T-cell (primary cell): ENCODE measurements at regions not wholly inside any gene's neighbourhood (a gene's known extent, or its start where the extent isn't known, plus 50 kb on each side); places are given as distances from the start of the nearest gene placed in this dataset.
"Not testable (repeated sequence)": the region's sequence is repeated elsewhere in the genome, so short reads cannot be mapped to it uniquely, and the experiment has no call there.

ENCODE experiments used
- ATAC-seq, 4 experiments: fragments of 200-7000 bp in 3 of 4; fragments of 150-1000 bp in 1 of 4; cut with Tn5 transposase; replicated peaks in 1 of 4; 1 replicate in 3 of 4; 2 replicates in 1 of 4; pipeline ENCODE4 v1.10.0; 2021; ENCODE audit warnings: moderate library complexity in 3 of 4, mild to moderate bottlenecking in 2 of 4, moderate number of reproducible peaks in 1 of 4
- CTCF ChIA-PET, 2 donors: fragments of 300-600 bp; sonication (Branson Sonifier 250); formaldehyde crosslinking; loops; one replicate each; lab custom pipeline; 2022; ENCODE audit warnings: antibody characterized with exemption in 2 of 2; lab: Charles Lee
- POLR2A ChIA-PET, 2 donors: fragments of 300-600 bp; sonication (Branson Sonifier 250); formaldehyde crosslinking; loops; one replicate each; lab custom pipeline; 2022; ENCODE audit warnings: antibody characterized with exemption in 2 of 2; lab: Charles Lee
- DNase-seq, 35 experiments: peaks; one replicate each; pipeline versions ENCODE4 v3.0.0 to v3.0.0-alpha.2; 2013 to 2023
- H3K27ac ChIP-seq: one replicate; pipeline ENCODE4 v1.5.1; 2013; ENCODE audit warnings: low read length
- H3K27me3 ChIP-seq, 2 experiments: replicated peaks in 1 of 2; 1 replicate in 1 of 2; 2 replicates in 1 of 2; pipeline versions ENCODE4 v1.6.1 to v1.7.0; 2013; ENCODE audit warnings: low read length in 1 of 2, mixed read lengths in 1 of 2; ENCODE audit not compliant: control insufficient read depth in 2 of 2, insufficient read depth in 2 of 2; ENCODE audit errors: extremely low read depth in 1 of 2
- H3K36me3 ChIP-seq, 2 donors: 1 replicate in 1 of 2; 2 replicates in 1 of 2; pipeline versions ENCODE4 v1.6.1 to v1.7.0; 2013; ENCODE audit warnings: low read length in 1 of 2; ENCODE audit not compliant: control insufficient read depth in 2 of 2, insufficient read depth in 1 of 2; ENCODE audit errors: extremely low read depth in 1 of 2
- H3K4me1 ChIP-seq, 2 experiments: 1 replicate in 1 of 2; 2 replicates in 1 of 2; pipeline versions ENCODE4 v1.6.1 to v1.7.0; 2013; ENCODE audit warnings: low read length in 2 of 2, mixed read lengths in 1 of 2; ENCODE audit not compliant: insufficient read depth in 2 of 2, control insufficient read depth in 1 of 2; ENCODE audit errors: extremely low read depth in 1 of 2
- H3K4me3 ChIP-seq, 2 donors: 1 replicate in 1 of 2; 2 replicates in 1 of 2; pipeline versions ENCODE4 v1.5.1 to v1.7.0; 2013; ENCODE audit warnings: mild to moderate bottlenecking in 2 of 2, low read length in 1 of 2, moderate library complexity in 1 of 2; ENCODE audit not compliant: control insufficient read depth in 1 of 2; ENCODE audit errors: extremely low read depth in 1 of 2
- H3K9me3 ChIP-seq: 2 replicates; pipeline ENCODE4 v1.7.0; 2013
- H3K27ac Mint-ChIP-seq, 2 donors: one replicate each; pipeline ENCODE4 v1.8.0; 2020 to 2021; ENCODE audit warnings: mild to moderate bottlenecking in 2 of 2, mixed read lengths in 2 of 2
- H3K27me3 Mint-ChIP-seq, 2 donors: one replicate each; pipeline ENCODE4 v1.8.0; 2021 to 2022; ENCODE audit warnings: mixed read lengths in 2 of 2
- H3K36me3 Mint-ChIP-seq: one replicate; pipeline ENCODE4 v1.8.0; 2021; ENCODE audit warnings: mixed read lengths
- H3K4me1 Mint-ChIP-seq, 3 donors: one replicate each; pipeline ENCODE4 v1.8.0; 2020 to 2022; ENCODE audit warnings: mixed read lengths in 3 of 3, mild to moderate bottlenecking in 1 of 3
- H3K4me3 Mint-ChIP-seq, 3 donors: one replicate each; pipeline ENCODE4 v1.8.0; 2020 to 2022; ENCODE audit warnings: mild to moderate bottlenecking in 3 of 3, mixed read lengths in 3 of 3, moderate library complexity in 3 of 3
- H3K9me3 Mint-ChIP-seq, 3 donors: one replicate each; pipeline ENCODE4 v1.8.0; 2020 to 2022; ENCODE audit warnings: mixed read lengths in 3 of 3
- WGBS: methylation state at CpG from one replicate; pipeline ENCODE4 v1.1.5; 2013; ENCODE audit warnings: missing lambda C conversion rate; ENCODE audit not compliant: insufficient coverage; 5-methylcytosine and 5-hydroxymethylcytosine counted together

GRCh38 chr21:9188322-9188721 lies 1333.1 kb upstream of the TPTE start:
- H3K4me3 Mint-ChIP-seq, ATAC-seq, H3K9me3 ChIP-seq, CTCF ChIA-PET, POLR2A ChIA-PET, H3K4me3 ChIP-seq, H3K9me3 Mint-ChIP-seq, H3K27ac ChIP-seq, H3K27me3 Mint-ChIP-seq, H3K27me3 ChIP-seq, H3K27ac Mint-ChIP-seq, H3K36me3 Mint-ChIP-seq, H3K4me1 ChIP-seq, H3K36me3 ChIP-seq, H3K4me1 Mint-ChIP-seq: not testable (repeated sequence)
- peak in 1 of 35 experiments; percentile 2 for DNase-seq
- 47% methylated on average over 2 of the region's 6 CpGs for WGBS
